ENCODE measurements at regions not wholly inside any gene's neighbourhood (a gene's known extent, or its start where the extent isn't known, plus 50 kb on each side); places are given as distances from the start of the nearest gene placed in this dataset.

GRCh38 chr6:71040841-71041240, 84.0 kb upstream of the B3GAT2 start:
- TF ChIP-seq REST (IDR thresholded peaks at IDR 0.05; ENCODE audit: insufficient read depth in 1 of 2, low read depth in 2 of 2, low read length in 2 of 2) (no peak), FOXP2 (optimal IDR thresholded peaks at IDR 0.05; ENCODE audit: borderline replicate concordance, extremely low read depth, extremely low read length, insufficient read depth) (no peak), SIN3A (IDR thresholded peaks at IDR 0.05; ENCODE audit: borderline replicate concordance, insufficient read depth, low read length) (no peak), POLR2AphosphoS5 (IDR thresholded peaks at IDR 0.05; ENCODE audit: low read depth, low read length) (no peak), TAF1 (IDR thresholded peaks at IDR 0.05; ENCODE audit: borderline replicate concordance, insufficient read depth, low read length) (no peak)

GRCh38 chr6:71043902-71044301, 87.0 kb upstream of the B3GAT2 start:
- no peak for TF ChIP-seq SIN3A (IDR thresholded peaks at IDR 0.05; ENCODE audit: borderline replicate concordance, insufficient read depth, low read length)
- no peak for TF ChIP-seq TAF1 (IDR thresholded peaks at IDR 0.05; ENCODE audit: borderline replicate concordance, insufficient read depth, low read length)
- no peak for TF ChIP-seq FOXP2 (optimal IDR thresholded peaks at IDR 0.05; ENCODE audit: borderline replicate concordance, extremely low read depth, extremely low read length, insufficient read depth)
- TF ChIP-seq REST (IDR thresholded peaks at IDR 0.05; ENCODE audit: insufficient read depth in 1 of 2, low read depth in 2 of 2, low read length in 2 of 2) = no peak
- no peak for TF ChIP-seq POLR2AphosphoS5 (IDR thresholded peaks at IDR 0.05; ENCODE audit: low read depth, low read length)

- TF ChIP-seq SIN3A (IDR thresholded peaks at IDR 0.05; ENCODE audit: borderline replicate concordance, insufficient read depth, low read length) (no peak), POLR2AphosphoS5 (IDR thresholded peaks at IDR 0.05; ENCODE audit: low read depth, low read length) (no peak), TAF1 (IDR thresholded peaks at IDR 0.05; ENCODE audit: borderline replicate concordance, insufficient read depth, low read length) (no peak), FOXP2 (optimal IDR thresholded peaks at IDR 0.05; ENCODE audit: borderline replicate concordance, extremely low read depth, extremely low read length, insufficient read depth) (no peak)
Measured at GRCh38 chr6:71044753-71045152, 87.9 kb upstream of the B3GAT2 start.

GRCh38 chr6:71045296-71045695, 88.4 kb upstream of the B3GAT2 start:
- TF ChIP-seq REST (IDR thresholded peaks at IDR 0.05; ENCODE audit: insufficient read depth in 1 of 2, low read depth in 2 of 2, low read length in 2 of 2) = no peak
- TF ChIP-seq POLR2AphosphoS5 (IDR thresholded peaks at IDR 0.05; ENCODE audit: low read depth, low read length) = no peak
- no peak for TF ChIP-seq TAF1 (IDR thresholded peaks at IDR 0.05; ENCODE audit: borderline replicate concordance, insufficient read depth, low read length)
- no peak for TF ChIP-seq FOXP2 (optimal IDR thresholded peaks at IDR 0.05; ENCODE audit: borderline replicate concordance, extremely low read depth, extremely low read length, insufficient read depth)
- TF ChIP-seq SIN3A (IDR thresholded peaks at IDR 0.05; ENCODE audit: borderline replicate concordance, insufficient read depth, low read length) = no peak

GRCh38 chr6:71047417-71047816, 90.6 kb upstream of the B3GAT2 start:
- no peak for TF ChIP-seq SIN3A (IDR thresholded peaks at IDR 0.05; ENCODE audit: borderline replicate concordance, insufficient read depth, low read length)
- no peak for TF ChIP-seq POLR2AphosphoS5 (IDR thresholded peaks at IDR 0.05; ENCODE audit: low read depth, low read length)
- TF ChIP-seq REST (IDR thresholded peaks at IDR 0.05; ENCODE audit: insufficient read depth in 1 of 2, low read depth in 2 of 2, low read length in 2 of 2) = no peak
- TF ChIP-seq FOXP2 (optimal IDR thresholded peaks at IDR 0.05; ENCODE audit: borderline replicate concordance, extremely low read depth, extremely low read length, insufficient read depth) = no peak
- no peak for TF ChIP-seq TAF1 (IDR thresholded peaks at IDR 0.05; ENCODE audit: borderline replicate concordance, insufficient read depth, low read length)

Measured in PFSK-1 (cell line).